ENCODE measurements at regions not wholly inside any gene's neighbourhood (a gene's known extent, or its start where the extent isn't known, plus 50 kb on each side); places are given as distances from the start of the nearest gene placed in this dataset.

DNA sequence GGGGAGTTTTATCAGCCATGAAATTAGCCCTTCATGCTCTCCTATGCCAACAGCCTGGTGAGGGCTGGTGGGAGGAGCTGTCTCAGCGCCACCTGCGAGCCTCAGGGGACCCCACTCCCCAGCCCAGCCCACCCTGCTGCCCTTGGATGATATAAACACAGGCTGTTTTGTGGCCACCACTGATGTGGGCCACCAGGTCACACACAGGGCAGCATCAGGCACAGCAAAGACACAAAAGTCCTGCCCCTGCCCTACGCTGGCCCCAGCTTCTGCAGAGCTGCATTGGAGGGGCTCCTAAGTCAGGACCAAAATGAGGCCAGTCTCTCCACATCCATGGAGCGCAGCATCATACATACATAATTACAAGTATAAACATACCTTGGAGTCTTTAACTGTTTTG is 110.6 kb upstream of the TEX51 start:
- FAIRE-seq (no peak), DNase-seq (ENCODE audit: low read depth, low spot score) (no peak)
- Histone ChIP-seq H3K4me2 (ENCODE audit: control insufficient read depth, extremely low read depth, insufficient read depth, low read depth, low read length) (no peak overlapping the region), H3K27me3 (ENCODE audit: control insufficient read depth, extremely low read depth, insufficient read depth, low read length) (no peaks in the 10 kb centered on the region), H3K4me3 (ENCODE audit: control insufficient read depth in 2 of 3, extremely low read depth in 1 of 3, insufficient read depth in 2 of 3, low read depth in 1 of 3, low read length in 3 of 3) (no peak overlapping the region), H3K9me1 (ENCODE audit: control insufficient read depth, extremely low read depth, insufficient read depth, low read length) (no peaks in the 10 kb centered on the region), H3K27ac (ENCODE audit: control insufficient read depth, insufficient read depth, low read length) (no peak overlapping the region), H4K20me1 (ENCODE audit: control insufficient read depth, extremely low read depth, insufficient read depth, low read length) (no peaks in the 10 kb centered on the region), H3K9me3 (ENCODE audit: control insufficient read depth, low read depth, low read length) (no peaks in the 10 kb centered on the region), H2AFZ (ENCODE audit: control insufficient read depth, low read length) (no peak overlapping the region), H3K79me2 (ENCODE audit: control insufficient read depth, insufficient read depth, low read length) (no peaks in the 10 kb centered on the region), H3K4me1 (ENCODE audit: control insufficient read depth, extremely low read depth, insufficient read depth, low read length) (no peaks in the 10 kb centered on the region), H3K36me3 (ENCODE audit: control insufficient read depth in 2 of 2, extremely low read depth in 1 of 2, insufficient read depth in 2 of 2, low read length in 2 of 2) (no peaks in the 10 kb centered on the region), H3K9ac (ENCODE audit: control insufficient read depth, extremely low read depth, insufficient read depth, low read length) (no peak overlapping the region)
- TF ChIP-seq, protein P1, sequence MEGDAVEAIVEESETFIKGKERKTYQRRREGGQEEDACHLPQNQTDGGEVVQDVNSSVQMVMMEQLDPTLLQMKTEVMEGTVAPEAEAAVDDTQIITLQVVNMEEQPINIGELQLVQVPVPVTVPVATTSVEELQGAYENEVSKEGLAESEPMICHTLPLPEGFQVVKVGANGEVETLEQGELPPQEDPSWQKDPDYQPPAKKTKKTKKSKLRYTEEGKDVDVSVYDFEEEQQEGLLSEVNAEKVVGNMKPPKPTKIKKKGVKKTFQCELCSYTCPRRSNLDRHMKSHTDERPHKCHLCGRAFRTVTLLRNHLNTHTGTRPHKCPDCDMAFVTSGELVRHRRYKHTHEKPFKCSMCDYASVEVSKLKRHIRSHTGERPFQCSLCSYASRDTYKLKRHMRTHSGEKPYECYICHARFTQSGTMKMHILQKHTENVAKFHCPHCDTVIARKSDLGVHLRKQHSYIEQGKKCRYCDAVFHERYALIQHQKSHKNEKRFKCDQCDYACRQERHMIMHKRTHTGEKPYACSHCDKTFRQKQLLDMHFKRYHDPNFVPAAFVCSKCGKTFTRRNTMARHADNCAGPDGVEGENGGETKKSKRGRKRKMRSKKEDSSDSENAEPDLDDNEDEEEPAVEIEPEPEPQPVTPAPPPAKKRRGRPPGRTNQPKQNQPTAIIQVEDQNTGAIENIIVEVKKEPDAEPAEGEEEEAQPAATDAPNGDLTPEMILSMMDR (optimal IDR thresholded peaks at IDR 0.05 in 1 of 3, IDR thresholded peaks at IDR 0.05 in 1 of 3, conservative IDR thresholded peaks at IDR 0.05 in 1 of 3; ENCODE audit: extremely low read depth in 1 of 3, insufficient read depth in 2 of 3, low read length in 3 of 3) = no peak
- dilution Hi-C loops (cut with MboI; ENCODE audit: extremely low pct_ligation_motif_present, low sequenced_read_pairs) = no loop called here

- Histone ChIP-seq H3K27ac (ENCODE audit: control insufficient read depth, insufficient read depth, low read length) (no peak overlapping the region), H3K9me3 (ENCODE audit: control insufficient read depth, low read depth, low read length) (no peaks in the 10 kb centered on the region), H3K79me2 (ENCODE audit: control insufficient read depth, insufficient read depth, low read length) (no peaks in the 10 kb centered on the region), H3K9me1 (ENCODE audit: control insufficient read depth, extremely low read depth, insufficient read depth, low read length) (no peaks in the 10 kb centered on the region), H3K27me3 (ENCODE audit: control insufficient read depth, extremely low read depth, insufficient read depth, low read length) (no peaks in the 10 kb centered on the region), H3K36me3 (ENCODE audit: control insufficient read depth in 2 of 2, extremely low read depth in 1 of 2, insufficient read depth in 2 of 2, low read length in 2 of 2) (no peaks in the 10 kb centered on the region), H4K20me1 (ENCODE audit: control insufficient read depth, extremely low read depth, insufficient read depth, low read length) (no peaks in the 10 kb centered on the region), H3K9ac (ENCODE audit: control insufficient read depth, extremely low read depth, insufficient read depth, low read length) (no peak overlapping the region), H2AFZ (ENCODE audit: control insufficient read depth, low read length) (no peak overlapping the region), H3K4me2 (ENCODE audit: control insufficient read depth, extremely low read depth, insufficient read depth, low read depth, low read length) (no peak overlapping the region), H3K4me3 (ENCODE audit: control insufficient read depth in 2 of 3, extremely low read depth in 1 of 3, insufficient read depth in 2 of 3, low read depth in 1 of 3, low read length in 3 of 3) (no peak overlapping the region), H3K4me1 (ENCODE audit: control insufficient read depth, extremely low read depth, insufficient read depth, low read length) (no peaks in the 10 kb centered on the region)
- TF ChIP-seq, protein P1 (optimal IDR thresholded peaks at IDR 0.05 in 1 of 3, IDR thresholded peaks at IDR 0.05 in 1 of 3, conservative IDR thresholded peaks at IDR 0.05 in 1 of 3; ENCODE audit: extremely low read depth in 1 of 3, insufficient read depth in 2 of 3, low read length in 3 of 3) = no peak
- TF ChIP-seq EZH2 (IDR thresholded peaks at IDR 0.05; ENCODE audit: low read length) = no peak
- dilution Hi-C loops (cut with MboI; ENCODE audit: extremely low pct_ligation_motif_present, low sequenced_read_pairs) = no loop called here
- DNase-seq (ENCODE audit: low read depth, low spot score) = no peak
- FAIRE-seq = no peak
Measured at GRCh38 chr2:126788652-126789051, 110.0 kb upstream of the TEX51 start.

All from keratinocyte (primary cell).